IMR-90 (cell line): ENCODE measurements at regions not wholly inside any gene's neighbourhood (a gene's known extent, or its start where the extent isn't known, plus 50 kb on each side); places are given as distances from the start of the nearest gene placed in this dataset.

ENCODE experiments used
- ATAC-seq: fragments of 200-7000 bp; cut with Tn5 transposase; 2 replicates; pipeline ENCODE4 v1.9.1; 2020; ENCODE audit warnings: low read depth, mild to moderate bottlenecking, moderate library complexity
- BruUV-seq: library from RNA; stranded (reverse); fragments of 400-500 nt; replicated peaks from 2 replicates; lab custom pipeline; 2021; lab: Mats Ljungman, UMichigan
- CTCF ChIA-PET: fragments of 300-600 bp; formaldehyde crosslinking; extraction: SDS; loops from one replicate; lab custom pipeline; 2021; ENCODE audit warnings: antibody characterized with exemption; lab: Yijun Ruan, JAX
- POLR2A ChIA-PET: fragments of 300-600 bp; sonication (Branson Sonifier 250); formaldehyde crosslinking; loops from one replicate; lab custom pipeline; 2022; ENCODE audit warnings: antibody characterized with exemption; ENCODE audit not compliant: unreplicated experiment; lab: Charles Lee
- DNase-seq: peaks from one replicate; pipeline ENCODE4 v3.0.0; 2013
- H2AFZ ChIP-seq: replicated peaks from 2 replicates; pipeline ENCODE3; 2013; ENCODE audit warnings: low read length, mild to moderate bottlenecking; ENCODE audit not compliant: poor library complexity
- H2AK5ac ChIP-seq: 2 replicates; pipeline ENCODE4 v1.6.1; 2013; ENCODE audit warnings: low read depth, low read length, inconsistent platforms
- H2AK9ac ChIP-seq: replicated peaks from 2 replicates; pipeline ENCODE3; 2013; ENCODE audit warnings: mild to moderate bottlenecking, low read depth, low read length, moderate library complexity; ENCODE audit not compliant: poor library complexity
- H2BK120ac ChIP-seq: 2 replicates; pipeline ENCODE4 v1.6.1; 2013; ENCODE audit warnings: low read depth, low read length, inconsistent platforms
- H2BK15ac ChIP-seq: 3 replicates; pipeline ENCODE4 v1.6.1; 2013; ENCODE audit warnings: low read depth, low read length, inconsistent platforms
- H2BK20ac ChIP-seq: 2 replicates; pipeline ENCODE4 v1.6.1; 2013; ENCODE audit warnings: low read depth, mild to moderate bottlenecking, inconsistent platforms, low read length, moderate library complexity
- H2BK5ac ChIP-seq: 2 replicates; pipeline ENCODE4 v1.6.1; 2013; ENCODE audit warnings: mild to moderate bottlenecking, low read depth, low read length, inconsistent platforms; ENCODE audit not compliant: poor library complexity, severe bottlenecking
- H3K14ac ChIP-seq: replicated peaks from 2 replicates; pipeline ENCODE4 v1.6.1; 2013; ENCODE audit warnings: low read depth, low read length, inconsistent platforms
- H3K18ac ChIP-seq: 2 replicates; pipeline ENCODE4 v1.6.1; 2013; ENCODE audit warnings: low read depth, low read length, control low read depth
- H3K23ac ChIP-seq: 2 replicates; pipeline ENCODE4 v1.6.1; 2013; ENCODE audit warnings: low read depth, low read length, inconsistent platforms
- H3K27ac ChIP-seq: 2 replicates; pipeline ENCODE4 v1.5.1; 2013; ENCODE audit warnings: mild to moderate bottlenecking, control low read depth, low read length; ENCODE audit not compliant: insufficient read depth
- H3K27me3 ChIP-seq: 2 replicates; pipeline ENCODE4 v1.6.1; 2013; ENCODE audit warnings: low read length; ENCODE audit not compliant: control insufficient read depth, insufficient read depth
- H3K36me3 ChIP-seq: 2 replicates; pipeline ENCODE4 v1.6.1; 2013; ENCODE audit warnings: low read length, mixed read lengths; ENCODE audit not compliant: control insufficient read depth, insufficient read depth
- H3K4ac ChIP-seq: 2 replicates; pipeline ENCODE4 v1.6.1; 2013; ENCODE audit warnings: low read depth, low read length, inconsistent platforms
- H3K4me1 ChIP-seq: 2 replicates; pipeline ENCODE4 v1.6.1; 2013; ENCODE audit warnings: low read length, mixed read lengths; ENCODE audit not compliant: control insufficient read depth, insufficient read depth
- H3K4me2 ChIP-seq: 2 replicates; pipeline ENCODE4 v1.6.1; 2013; ENCODE audit warnings: low read depth, mild to moderate bottlenecking, control low read depth, low read length, moderate library complexity
- H3K4me3 ChIP-seq: 2 replicates; pipeline ENCODE4 v1.5.1; 2013; ENCODE audit warnings: low read depth, mild to moderate bottlenecking, control low read depth, low read length, moderate library complexity; ENCODE audit not compliant: insufficient read depth
- H3K56ac ChIP-seq: 2 replicates; pipeline ENCODE4 v1.6.1; 2013; ENCODE audit warnings: low read length, inconsistent platforms; ENCODE audit not compliant: insufficient read depth; ENCODE audit errors: extremely low read depth
- H3K79me1 ChIP-seq, 2 experiments: 2 replicates each; pipeline ENCODE4 v1.6.1; 2013; ENCODE audit warnings: low read length in 2 of 2, inconsistent platforms in 1 of 2, low read depth in 1 of 2
- H3K9ac ChIP-seq: 2 replicates; pipeline ENCODE4 v1.6.1; 2013; ENCODE audit warnings: low read depth, low read length, control low read depth
- H3K9me1 ChIP-seq: 2 replicates; pipeline ENCODE4 v1.6.1; 2013; ENCODE audit warnings: low read length, inconsistent platforms; ENCODE audit not compliant: insufficient read depth
- H3K9me3 ChIP-seq: 2 replicates; pipeline ENCODE4 v1.6.1; 2013; ENCODE audit warnings: low read length; ENCODE audit not compliant: control insufficient read depth, insufficient read depth
- H4K20me1 ChIP-seq: 2 replicates; pipeline ENCODE4 v1.6.1; 2013; ENCODE audit warnings: low read length, inconsistent platforms; ENCODE audit not compliant: insufficient read depth
- H4K5ac ChIP-seq: 2 replicates; pipeline ENCODE4 v1.6.1; 2013; ENCODE audit warnings: mild to moderate bottlenecking, low read depth, low read length, control low read depth
- H4K8ac ChIP-seq, 2 experiments: 2 replicates each; pipeline ENCODE4 v1.6.1; 2013; ENCODE audit warnings: low read depth in 2 of 2, low read length in 2 of 2, control low read depth in 1 of 2, inconsistent platforms in 1 of 2
- H4K91ac ChIP-seq: 2 replicates; pipeline ENCODE4 v1.6.1; 2013; ENCODE audit warnings: low read depth, low read length, inconsistent platforms; ENCODE audit not compliant: insufficient read depth
- BHLHE40 ChIP-seq: fragments of 150-350 bp; IDR thresholded peaks from 2 replicates; pipeline ENCODE4 v1.6.1; 2016; ENCODE audit warnings: mild to moderate bottlenecking, low read depth, low read length
- MXI1 ChIP-seq: IDR thresholded peaks from 2 replicates; pipeline ENCODE4 v1.6.1; 2012; ENCODE audit warnings: low read depth, mild to moderate bottlenecking, low read length, moderate library complexity, borderline replicate concordance
- RAD21 ChIP-seq: IDR thresholded peaks from 2 replicates; pipeline ENCODE4 v1.6.1; 2012; ENCODE audit warnings: low read length, improper control_type of control experiment
- WGBS, 2 experiments: methylation state at CpG; one replicate each; pipeline versions ENCODE4 v1.1.5 to v1.1.7; 2013; ENCODE audit warnings: missing lambda C conversion rate in 2 of 2; ENCODE audit not compliant: insufficient read length in 1 of 2; ENCODE audit errors: extremely low coverage in 2 of 2; 5-methylcytosine and 5-hydroxymethylcytosine counted together
- dilution Hi-C: fragments of 300-500 bp; cut with HindIII; formaldehyde crosslinking; loops from one replicate; pipeline ENCODE4 v1.14.3; 2018; ENCODE audit warnings: low sequenced_read_pairs; ENCODE audit not compliant: unreplicated experiment
- in situ Hi-C: fragments of 300-500 bp; cut with MboI; formaldehyde crosslinking; loops from 3 replicates; pipeline ENCODE4 v1.14.3; 2019; ENCODE audit warnings: low sequenced_read_pairs, inconsistent platforms, mixed read lengths
- intact Hi-C: fragments of 100-400 bp; cut with micrococcal nuclease; formaldehyde crosslinking; loops from 2 replicates; pipeline ENCODE4 v1.10.0; 2022
- TF ChIP-seq, protein P1 (sequence below): conservative IDR thresholded peaks from 2 replicates; pipeline ENCODE4 v1.5.1; 2012; ENCODE audit warnings: mild to moderate bottlenecking, low read depth, low read length, improper control_type of control experiment

DNA sequence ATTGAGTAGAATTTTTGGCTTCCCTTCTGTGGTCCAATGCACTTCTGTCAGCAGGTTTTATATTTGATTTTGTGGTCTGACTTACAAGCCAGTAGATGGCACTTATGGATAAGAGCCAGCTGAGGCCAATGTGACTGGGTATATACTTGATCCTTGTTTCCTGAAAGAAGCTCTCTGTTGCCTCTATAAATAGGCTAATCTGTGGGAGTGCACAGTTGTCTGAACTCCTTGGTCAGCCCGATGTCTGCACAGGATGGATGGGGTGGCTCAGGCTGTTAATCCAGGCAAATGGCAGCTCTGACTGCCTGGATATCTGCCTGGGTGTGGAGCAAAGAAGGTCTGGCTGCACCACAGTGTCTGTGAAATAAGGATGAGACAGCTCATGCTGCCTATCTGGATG, 1183.7 kb upstream of the PRMT6 start:
- Histone ChIP-seq H2AK5ac (no peak overlapping the region), H3K14ac (no peak overlapping the region), H2BK5ac (no peak overlapping the region), H3K23ac (no peak overlapping the region), H3K4me3 (no peak overlapping the region), H4K91ac (no peak overlapping the region), H3K36me3 (no peaks in the 10 kb centered on the region), H3K27me3 (no peaks in the 10 kb centered on the region), H3K18ac (no peak overlapping the region), H2AFZ (no peak overlapping the region), H3K9ac (no peak overlapping the region), H3K4me1 (no peaks in the 10 kb centered on the region), H3K9me1 (no peaks in the 10 kb centered on the region), H2BK20ac (no peak overlapping the region), H3K4me2 (no peak overlapping the region), H3K56ac (no peak overlapping the region), H2AK9ac (no peak overlapping the region), H4K5ac (no peak overlapping the region), H4K8ac (no peak overlapping the region), H2BK120ac (no peak overlapping the region), H3K9me3 (peaks cover 8% of the 10 kb centered on the region), H3K79me1 (no peaks in the 10 kb centered on the region), H2BK15ac (no peak overlapping the region), H3K27ac (no peak overlapping the region), H3K4ac (no peak overlapping the region), H4K20me1 (no peaks in the 10 kb centered on the region)
- BruUV-seq: no TSS peak
- TF ChIP-seq, protein P1, sequence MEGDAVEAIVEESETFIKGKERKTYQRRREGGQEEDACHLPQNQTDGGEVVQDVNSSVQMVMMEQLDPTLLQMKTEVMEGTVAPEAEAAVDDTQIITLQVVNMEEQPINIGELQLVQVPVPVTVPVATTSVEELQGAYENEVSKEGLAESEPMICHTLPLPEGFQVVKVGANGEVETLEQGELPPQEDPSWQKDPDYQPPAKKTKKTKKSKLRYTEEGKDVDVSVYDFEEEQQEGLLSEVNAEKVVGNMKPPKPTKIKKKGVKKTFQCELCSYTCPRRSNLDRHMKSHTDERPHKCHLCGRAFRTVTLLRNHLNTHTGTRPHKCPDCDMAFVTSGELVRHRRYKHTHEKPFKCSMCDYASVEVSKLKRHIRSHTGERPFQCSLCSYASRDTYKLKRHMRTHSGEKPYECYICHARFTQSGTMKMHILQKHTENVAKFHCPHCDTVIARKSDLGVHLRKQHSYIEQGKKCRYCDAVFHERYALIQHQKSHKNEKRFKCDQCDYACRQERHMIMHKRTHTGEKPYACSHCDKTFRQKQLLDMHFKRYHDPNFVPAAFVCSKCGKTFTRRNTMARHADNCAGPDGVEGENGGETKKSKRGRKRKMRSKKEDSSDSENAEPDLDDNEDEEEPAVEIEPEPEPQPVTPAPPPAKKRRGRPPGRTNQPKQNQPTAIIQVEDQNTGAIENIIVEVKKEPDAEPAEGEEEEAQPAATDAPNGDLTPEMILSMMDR: no peak
- TF ChIP-seq MXI1: no peak
- no peak for TF ChIP-seq RAD21
- TF ChIP-seq BHLHE40: no peak
- DNase-seq (no peak), ATAC-seq (no peak)
- dilution Hi-C loops (no loop called here), intact Hi-C loops (no loop called here), in situ Hi-C loops (no loop called here)
- ChIA-PET CTCF (no interaction called here), POLR2A (no interaction called here)
- WGBS, 2 experiments: no CpG with 5 or more reads among the region's 1 CpG
